ENCODE measurements at regions not wholly inside any gene's neighbourhood (a gene's known extent, or its start where the extent isn't known, plus 50 kb on each side); places are given as distances from the start of the nearest gene placed in this dataset.

- Histone ChIP-seq H3K23ac (ENCODE audit: low read depth, low read length) (no peak overlapping the region), H3K27me3 (ENCODE audit: control insufficient read depth, insufficient read depth, low read length) (peaks cover 2% of the 10 kb centered on the region; the same call in 1 of the 2 replicates), H3K9me1 (ENCODE audit: insufficient read depth, low read length) (peaks cover 4% of the 10 kb centered on the region; the same call in 1 of the 2 replicates), H4K91ac (ENCODE audit: insufficient read depth, low read depth, low read length) (no peak overlapping the region), H2BK15ac (ENCODE audit: low read depth, low read length) (no peak overlapping the region), H3K4me1 (ENCODE audit: control insufficient read depth, insufficient read depth, low read length) (peaks cover 3% of the 10 kb centered on the region), H3K9me3 (ENCODE audit: control insufficient read depth, insufficient read depth, low read length) (no peaks in the 10 kb centered on the region), H3K56ac (ENCODE audit: extremely low read depth, insufficient read depth, low read length) (no peak overlapping the region), H3K79me1 (ENCODE audit: low read depth in 1 of 2, low read length in 2 of 2) (no peaks in the 10 kb centered on the region), H3K4me2 (ENCODE audit: low read depth, low read length) (no peak overlapping the region), H4K20me1 (ENCODE audit: insufficient read depth, low read length) (no peaks in the 10 kb centered on the region), H3K27ac (ENCODE audit: insufficient read depth, low read length) (no peak overlapping the region), H3K9ac (ENCODE audit: low read depth, low read length) (no peak overlapping the region), H2AFZ (replicated peaks; ENCODE audit: low read length, poor library complexity) (no peak overlapping the region), H2BK20ac (ENCODE audit: low read depth, low read length) (no peak overlapping the region), H2BK5ac (ENCODE audit: low read depth, low read length, poor library complexity, severe bottlenecking) (no peak overlapping the region), H2AK9ac (replicated peaks; ENCODE audit: low read depth, low read length, poor library complexity) (no peak overlapping the region), H3K14ac (replicated peaks; ENCODE audit: low read depth, low read length) (no peak overlapping the region), H2AK5ac (ENCODE audit: low read depth, low read length) (no peak overlapping the region), H3K36me3 (ENCODE audit: control insufficient read depth, insufficient read depth, low read length) (no peaks in the 10 kb centered on the region), H3K18ac (ENCODE audit: low read depth, low read length) (no peak overlapping the region), H4K5ac (ENCODE audit: low read depth, low read length) (no peak overlapping the region), H2BK120ac (ENCODE audit: low read depth, low read length) (no peak overlapping the region), H3K4me3 (ENCODE audit: insufficient read depth, low read depth, low read length) (no peak overlapping the region), H4K8ac (ENCODE audit: low read depth in 2 of 2, low read length in 2 of 2) (no peak overlapping the region), H3K4ac (ENCODE audit: low read depth, low read length) (no peak overlapping the region)
- ChIA-PET CTCF (no interaction called here), POLR2A (ENCODE audit: unreplicated experiment) (no interaction called here)
- TF ChIP-seq CTCF (conservative IDR thresholded peaks at IDR 0.05; ENCODE audit: low read depth, low read length) (no peak), CHD1 (IDR thresholded peaks at IDR 0.05; ENCODE audit: low read depth, low read length) (no peak), FOS (IDR thresholded peaks at IDR 0.05; ENCODE audit: low read depth, low read length) (no peak), RFX5 (IDR thresholded peaks at IDR 0.05; ENCODE audit: low read depth, low read length) (no peak), SMC3 (IDR thresholded peaks at IDR 0.05; ENCODE audit: low read depth, low read length) (no peak), ELK1 (IDR thresholded peaks at IDR 0.05; ENCODE audit: borderline replicate concordance, low read depth, low read length) (no peak), RAD21 (IDR thresholded peaks at IDR 0.05; ENCODE audit: low read length) (no peak), NFE2L2 (IDR thresholded peaks at IDR 0.05; ENCODE audit: low read depth, low read length) (no peak)
- DNase-seq (no peak), ATAC-seq (ENCODE audit: low read depth) (no peak)
- in situ Hi-C loops (cut with MboI; ENCODE audit: low sequenced_read_pairs) = no loop called here
- no TSS peak for BruUV-seq (replicated peaks)
- dilution Hi-C loops (cut with HindIII; ENCODE audit: low sequenced_read_pairs, unreplicated experiment) = no loop called here
- WGBS, 2 experiments (ENCODE audit: extremely low coverage in 2 of 2, insufficient read length in 1 of 2) = 87% methylated on average over 3 of the region's 6 CpGs; no CpG with 5 or more reads in 1 of the 2 experiments
- intact Hi-C loops (cut with micrococcal nuclease) = no loop called here
These were observed 83.6 kb downstream of the RHOB start for GRCh38 chr2:20530520-20530919.
